ENCODE measurements at regions not wholly inside any gene's neighbourhood (a gene's known extent, or its start where the extent isn't known, plus 50 kb on each side); places are given as distances from the start of the nearest gene placed in this dataset.
"Not testable (repeated sequence)": the region's sequence is repeated elsewhere in the genome, so short reads cannot be mapped to it uniquely, and the experiment has no call there.

DNA sequence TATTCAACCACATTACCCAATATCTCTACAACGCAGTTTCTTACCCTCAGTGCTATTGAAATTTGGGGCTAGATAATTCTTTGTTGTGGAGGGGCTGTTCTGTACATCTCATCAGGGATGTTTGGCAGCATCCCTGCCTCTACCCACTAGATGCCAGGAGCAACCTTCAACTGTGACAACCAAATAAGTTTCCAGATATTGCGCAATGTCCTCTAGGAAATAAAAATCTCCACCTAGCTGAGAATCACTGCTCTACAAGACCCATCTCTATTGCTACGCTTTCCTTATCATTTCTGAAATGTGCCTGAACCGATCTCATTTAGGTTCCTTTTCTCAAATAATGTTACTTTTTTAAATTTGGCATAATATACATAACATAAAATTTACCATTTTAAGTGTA is 155.2 kb upstream of the G2E3 start:
- no peak overlapping the region for H2BK5ac ChIP-seq (ENCODE audit: low read depth, low read length, poor library complexity)
- no peak overlapping the region for H3K23ac ChIP-seq (ENCODE audit: low read length)
- H2AFZ ChIP-seq (ENCODE audit: insufficient read depth, low read length, poor library complexity), result no peak overlapping the region
- WGBS (ENCODE audit: extremely low coverage, insufficient coverage, insufficient read length), result 100% methylated on average over 1 of the region's 4 CpGs
- no peaks in the 10 kb centered on the region for H3K79me2 ChIP-seq (ENCODE audit: control insufficient read depth, insufficient read depth, low read length, poor library complexity)
- DNase-seq, result no peak
- no peak overlapping the region for H3K4me2 ChIP-seq (ENCODE audit: low read length)
- H3K4me1 ChIP-seq (ENCODE audit: control insufficient read depth in 1 of 2, insufficient read depth in 2 of 2, low read length in 2 of 2), result no peaks in the 10 kb centered on the region
- no peak overlapping the region for H4K12ac ChIP-seq (ENCODE audit: low read depth, low read length)
- no peaks in the 10 kb centered on the region for H3K9me3 ChIP-seq (ENCODE audit: insufficient read depth, low read depth, low read length)
- no peak overlapping the region for H3K4me3 ChIP-seq (ENCODE audit: low read depth, low read length)
- no peak overlapping the region for H4K91ac ChIP-seq (ENCODE audit: low read depth, low read length)
- no peak overlapping the region for H3K9ac ChIP-seq (ENCODE audit: low read length)
- no peaks in the 10 kb centered on the region for H3K27me3 ChIP-seq (ENCODE audit: insufficient read depth, low read length)
- H3K79me1 ChIP-seq (ENCODE audit: low read length), result no peaks in the 10 kb centered on the region
- H4K8ac ChIP-seq (ENCODE audit: low read depth, low read length), result no peak overlapping the region
- no peak overlapping the region for H3K27ac ChIP-seq (ENCODE audit: low read depth, low read length)
- H3K14ac ChIP-seq (ENCODE audit: low read length), result no peak overlapping the region
- no peak overlapping the region for H3K4ac ChIP-seq (ENCODE audit: low read depth, low read length)
- no peaks in the 10 kb centered on the region for H3K36me3 ChIP-seq (ENCODE audit: control insufficient read depth in 1 of 2, insufficient read depth in 2 of 2, low read length in 2 of 2)
- no peak overlapping the region for H2BK120ac ChIP-seq (ENCODE audit: insufficient read depth, low read length, poor library complexity)
- H2BK12ac ChIP-seq (ENCODE audit: low read length), result no peak overlapping the region
- H2AK5ac ChIP-seq (ENCODE audit: low read length), result no peak overlapping the region
- no peak overlapping the region for H3K18ac ChIP-seq (ENCODE audit: low read length)

DNA sequence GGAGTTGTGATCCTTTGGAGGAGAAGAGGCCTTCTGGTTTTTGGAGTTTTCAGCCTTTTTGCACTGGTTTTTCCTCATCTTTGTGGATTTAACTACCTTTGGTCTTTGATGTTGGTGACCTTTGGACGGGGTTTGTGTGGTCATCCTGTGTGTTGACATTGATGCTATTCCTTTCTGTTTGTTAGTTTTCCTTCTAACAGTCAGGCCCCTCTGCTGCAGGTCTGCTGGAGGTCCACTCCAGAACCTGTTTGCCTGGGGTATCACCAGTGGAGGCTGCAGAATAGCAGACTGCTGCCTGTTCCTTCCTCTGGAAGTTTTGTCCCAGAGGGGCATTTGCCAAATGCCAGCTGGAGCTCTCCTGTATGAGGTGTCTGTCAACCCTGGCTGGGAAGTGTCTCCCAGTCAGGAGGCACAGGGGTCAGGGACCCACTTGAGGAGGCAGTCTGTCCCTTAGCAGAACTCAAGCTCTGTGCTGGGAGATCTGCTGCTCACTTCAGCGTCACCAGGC is 149.4 kb upstream of the G2E3 start:
- H3K23ac ChIP-seq (ENCODE audit: low read length); H2BK120ac ChIP-seq (ENCODE audit: insufficient read depth, low read length, poor library complexity); H3K18ac ChIP-seq (ENCODE audit: low read length); H2AFZ ChIP-seq (ENCODE audit: insufficient read depth, low read length, poor library complexity); H2AK5ac ChIP-seq (ENCODE audit: low read length); DNase-seq; H3K27ac ChIP-seq (ENCODE audit: low read depth, low read length); H3K79me1 ChIP-seq (ENCODE audit: low read length); H2BK5ac ChIP-seq (ENCODE audit: low read depth, low read length, poor library complexity); H3K36me3 ChIP-seq (ENCODE audit: control insufficient read depth in 1 of 2, insufficient read depth in 2 of 2, low read length in 2 of 2); H3K14ac ChIP-seq (ENCODE audit: low read length); H3K4me3 ChIP-seq (ENCODE audit: low read depth, low read length); H2BK12ac ChIP-seq (ENCODE audit: low read length); H3K79me2 ChIP-seq (ENCODE audit: control insufficient read depth, insufficient read depth, low read length, poor library complexity); H3K4ac ChIP-seq (ENCODE audit: low read depth, low read length); H4K91ac ChIP-seq (ENCODE audit: low read depth, low read length); H3K9ac ChIP-seq (ENCODE audit: low read length); H4K12ac ChIP-seq (ENCODE audit: low read depth, low read length); H4K8ac ChIP-seq (ENCODE audit: low read depth, low read length); H3K4me2 ChIP-seq (ENCODE audit: low read length); H3K4me1 ChIP-seq (ENCODE audit: control insufficient read depth in 1 of 2, insufficient read depth in 2 of 2, low read length in 2 of 2); H3K9me3 ChIP-seq (ENCODE audit: insufficient read depth, low read depth, low read length); H3K27me3 ChIP-seq (ENCODE audit: insufficient read depth, low read length): not testable (repeated sequence)
- WGBS (ENCODE audit: extremely low coverage, insufficient coverage, insufficient read length), result no CpG with 5 or more reads among the region's 2 CpGs

DNA sequence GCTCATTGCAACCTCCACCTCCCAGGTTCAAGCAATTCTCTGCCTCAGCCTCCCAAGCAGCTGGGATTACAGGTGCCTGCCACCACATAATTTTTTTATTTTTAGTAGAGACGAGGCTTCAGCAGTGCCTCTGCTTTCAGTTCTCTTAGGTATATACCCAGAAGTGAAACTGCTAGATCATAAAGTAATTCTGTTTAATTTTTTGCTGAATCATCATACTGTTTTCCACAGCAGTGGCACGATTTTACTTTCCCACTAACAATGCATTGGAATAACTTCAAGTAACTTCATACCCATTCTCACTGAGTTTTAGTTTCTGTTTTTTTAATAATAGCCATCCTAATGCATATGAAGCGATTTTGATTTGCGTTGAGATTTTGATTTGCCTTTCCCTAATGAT is 148.0 kb upstream of the G2E3 start:
- WGBS (ENCODE audit: extremely low coverage, insufficient coverage, insufficient read length), result no CpG with 5 or more reads among the region's 4 CpGs
- no peak overlapping the region for H3K4ac ChIP-seq (ENCODE audit: low read depth, low read length)
- H2AK5ac ChIP-seq (ENCODE audit: low read length), result no peak overlapping the region
- H3K79me2 ChIP-seq (ENCODE audit: control insufficient read depth, insufficient read depth, low read length, poor library complexity), result no peaks in the 10 kb centered on the region
- H3K4me3 ChIP-seq (ENCODE audit: low read depth, low read length), result no peak overlapping the region
- no peak for DNase-seq
- no peak overlapping the region for H2BK12ac ChIP-seq (ENCODE audit: low read length)
- no peak overlapping the region for H2AFZ ChIP-seq (ENCODE audit: insufficient read depth, low read length, poor library complexity)
- no peaks in the 10 kb centered on the region for H3K27me3 ChIP-seq (ENCODE audit: insufficient read depth, low read length)
- H4K12ac ChIP-seq (ENCODE audit: low read depth, low read length), result no peak overlapping the region
- no peak overlapping the region for H3K9ac ChIP-seq (ENCODE audit: low read length)
- no peak overlapping the region for H4K91ac ChIP-seq (ENCODE audit: low read depth, low read length)
- H2BK120ac ChIP-seq (ENCODE audit: insufficient read depth, low read length, poor library complexity), result no peak overlapping the region
- no peak overlapping the region for H2BK5ac ChIP-seq (ENCODE audit: low read depth, low read length, poor library complexity)
- H3K4me2 ChIP-seq (ENCODE audit: low read length), result no peak overlapping the region
- no peak overlapping the region for H3K18ac ChIP-seq (ENCODE audit: low read length)
- H3K4me1 ChIP-seq (ENCODE audit: control insufficient read depth in 1 of 2, insufficient read depth in 2 of 2, low read length in 2 of 2), result no peaks in the 10 kb centered on the region
- H3K9me3 ChIP-seq (ENCODE audit: insufficient read depth, low read depth, low read length), result peaks cover 2% of the 10 kb centered on the region
- no peak overlapping the region for H4K8ac ChIP-seq (ENCODE audit: low read depth, low read length)
- H3K27ac ChIP-seq (ENCODE audit: low read depth, low read length), result no peak overlapping the region
- no peak overlapping the region for H3K23ac ChIP-seq (ENCODE audit: low read length)
- no peak overlapping the region for H3K14ac ChIP-seq (ENCODE audit: low read length)
- no peaks in the 10 kb centered on the region for H3K36me3 ChIP-seq (ENCODE audit: control insufficient read depth in 1 of 2, insufficient read depth in 2 of 2, low read length in 2 of 2)
- no peaks in the 10 kb centered on the region for H3K79me1 ChIP-seq (ENCODE audit: low read length)

DNA sequence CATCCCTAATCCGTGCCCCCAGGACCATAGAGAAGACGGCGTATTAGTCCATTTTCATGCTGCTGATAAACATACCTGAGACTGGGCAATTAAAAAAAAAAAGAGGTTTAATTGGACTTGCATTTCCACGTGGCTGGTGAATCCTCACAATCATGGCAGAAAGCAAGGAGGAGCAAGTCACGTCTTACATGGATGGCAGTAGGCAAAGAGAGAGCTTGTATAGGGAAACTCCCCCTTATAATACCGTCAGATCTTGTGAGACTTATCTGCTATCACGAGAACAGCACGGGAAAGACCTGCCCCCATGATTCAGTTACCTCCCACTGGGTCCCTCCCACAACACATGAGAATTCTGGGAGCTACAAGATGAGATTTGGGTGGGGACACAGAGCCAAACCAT is 145.8 kb upstream of the G2E3 start:
- DNase-seq; H3K27ac ChIP-seq (ENCODE audit: low read depth, low read length); H3K27me3 ChIP-seq (ENCODE audit: insufficient read depth, low read length); H3K4me2 ChIP-seq (ENCODE audit: low read length); H3K79me2 ChIP-seq (ENCODE audit: control insufficient read depth, insufficient read depth, low read length, poor library complexity); H3K79me1 ChIP-seq (ENCODE audit: low read length); H4K91ac ChIP-seq (ENCODE audit: low read depth, low read length); H2BK12ac ChIP-seq (ENCODE audit: low read length); H3K9ac ChIP-seq (ENCODE audit: low read length); H3K9me3 ChIP-seq (ENCODE audit: insufficient read depth, low read depth, low read length); H3K4ac ChIP-seq (ENCODE audit: low read depth, low read length); H3K23ac ChIP-seq (ENCODE audit: low read length); H3K4me1 ChIP-seq (ENCODE audit: control insufficient read depth in 1 of 2, insufficient read depth in 2 of 2, low read length in 2 of 2); H3K36me3 ChIP-seq (ENCODE audit: control insufficient read depth in 1 of 2, insufficient read depth in 2 of 2, low read length in 2 of 2); H2BK120ac ChIP-seq (ENCODE audit: insufficient read depth, low read length, poor library complexity); H2AFZ ChIP-seq (ENCODE audit: insufficient read depth, low read length, poor library complexity); H4K12ac ChIP-seq (ENCODE audit: low read depth, low read length); H3K14ac ChIP-seq (ENCODE audit: low read length); H4K8ac ChIP-seq (ENCODE audit: low read depth, low read length); H3K4me3 ChIP-seq (ENCODE audit: low read depth, low read length); H2AK5ac ChIP-seq (ENCODE audit: low read length); H3K18ac ChIP-seq (ENCODE audit: low read length); H2BK5ac ChIP-seq (ENCODE audit: low read depth, low read length, poor library complexity): not testable (repeated sequence)
- no CpG with 5 or more reads among the region's 8 CpGs for WGBS (ENCODE audit: extremely low coverage, insufficient coverage, insufficient read length)
